DMS79 treated with DMSO at 0.1 percent for 48 hours (cell line): ENCODE measurements at regions not wholly inside any gene's neighbourhood (a gene's known extent, or its start where the extent isn't known, plus 50 kb on each side); places are given as distances from the start of the nearest gene placed in this dataset.

ENCODE experiments used
- DNase-seq: peaks from one replicate; lab custom pipeline; 2025; lab: John Stamatoyannopoulos, UW

DNA sequence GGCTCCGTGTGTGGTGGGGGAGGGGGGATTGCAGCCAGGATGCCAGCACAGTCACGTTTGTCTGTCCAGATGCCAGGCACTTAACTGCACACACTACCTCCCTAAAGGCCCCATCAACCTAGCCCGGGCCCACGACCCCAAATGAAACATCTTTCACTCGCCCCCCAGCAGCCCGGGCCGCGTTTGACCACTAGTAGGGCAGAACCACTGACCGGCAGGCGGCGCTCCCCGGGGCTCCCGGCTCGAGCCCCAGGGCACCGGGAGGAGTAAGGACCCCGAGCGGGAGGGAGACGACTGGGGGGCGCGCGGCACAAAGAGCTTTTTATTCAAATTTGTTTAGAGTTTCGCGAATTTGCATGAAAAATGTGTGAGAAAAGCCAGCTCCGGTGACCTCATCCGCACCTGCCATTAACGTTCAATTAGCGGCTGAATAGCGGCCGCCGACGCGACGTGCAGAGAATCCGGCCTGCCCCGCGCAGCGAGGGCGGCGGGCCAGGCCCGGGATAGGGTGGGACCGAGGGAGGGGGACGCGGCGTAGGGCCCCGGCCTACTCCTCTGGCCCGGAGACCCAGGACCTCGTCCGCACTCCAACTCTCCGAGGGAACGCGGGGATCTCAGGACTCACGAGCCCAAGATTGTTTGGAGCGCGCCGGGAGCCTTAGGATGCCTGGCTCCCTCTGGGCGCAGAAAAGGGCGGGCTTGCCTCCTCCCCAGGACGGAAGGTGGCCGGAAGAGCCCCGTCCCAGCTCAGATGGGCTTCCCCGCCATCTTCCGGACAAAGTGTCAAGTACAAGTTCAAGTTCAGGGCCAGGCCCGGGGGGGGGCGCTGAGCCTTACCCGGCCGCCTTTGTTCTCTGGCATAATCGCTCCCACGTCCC is 64.9 kb upstream of the POLG start:
- DNase-seq: peak; percentile 55

DNA sequence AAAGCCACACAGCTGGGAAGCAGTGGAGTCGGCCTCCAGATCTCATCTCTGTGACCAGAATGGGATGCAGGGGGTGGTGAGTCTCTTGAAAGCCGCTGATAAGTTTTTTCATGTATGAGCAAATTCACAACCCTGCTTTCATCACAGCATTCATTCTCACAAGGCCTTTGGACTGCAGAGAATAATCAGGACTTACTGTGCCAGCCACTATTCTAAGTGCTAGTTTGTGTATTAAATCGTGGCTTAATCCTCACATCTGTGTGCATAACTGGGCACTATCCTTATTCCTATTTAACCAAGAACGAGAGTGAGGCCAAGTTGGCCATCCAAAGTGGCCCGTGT is 64.2 kb upstream of the POLG start:
- DNase-seq: no peak

DNA sequence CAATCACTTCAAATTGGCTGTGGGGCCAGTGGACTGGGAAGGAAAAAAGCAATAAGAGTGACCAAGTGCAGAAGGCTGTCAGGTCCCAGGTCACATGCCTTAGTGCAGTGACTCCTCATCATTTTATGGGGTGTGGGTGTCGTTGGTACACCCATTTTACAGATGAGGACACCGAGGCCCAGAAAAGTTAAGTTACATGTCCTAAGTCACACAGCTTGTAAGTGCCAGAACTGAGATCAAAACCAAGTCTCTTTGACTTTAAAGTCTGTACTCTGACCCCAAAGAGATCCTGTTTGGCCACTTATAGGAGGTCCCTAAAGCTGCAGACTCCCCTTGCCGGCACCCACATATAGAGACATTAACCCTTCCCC is 63.0 kb upstream of the POLG start:
- no peak for DNase-seq

DNA sequence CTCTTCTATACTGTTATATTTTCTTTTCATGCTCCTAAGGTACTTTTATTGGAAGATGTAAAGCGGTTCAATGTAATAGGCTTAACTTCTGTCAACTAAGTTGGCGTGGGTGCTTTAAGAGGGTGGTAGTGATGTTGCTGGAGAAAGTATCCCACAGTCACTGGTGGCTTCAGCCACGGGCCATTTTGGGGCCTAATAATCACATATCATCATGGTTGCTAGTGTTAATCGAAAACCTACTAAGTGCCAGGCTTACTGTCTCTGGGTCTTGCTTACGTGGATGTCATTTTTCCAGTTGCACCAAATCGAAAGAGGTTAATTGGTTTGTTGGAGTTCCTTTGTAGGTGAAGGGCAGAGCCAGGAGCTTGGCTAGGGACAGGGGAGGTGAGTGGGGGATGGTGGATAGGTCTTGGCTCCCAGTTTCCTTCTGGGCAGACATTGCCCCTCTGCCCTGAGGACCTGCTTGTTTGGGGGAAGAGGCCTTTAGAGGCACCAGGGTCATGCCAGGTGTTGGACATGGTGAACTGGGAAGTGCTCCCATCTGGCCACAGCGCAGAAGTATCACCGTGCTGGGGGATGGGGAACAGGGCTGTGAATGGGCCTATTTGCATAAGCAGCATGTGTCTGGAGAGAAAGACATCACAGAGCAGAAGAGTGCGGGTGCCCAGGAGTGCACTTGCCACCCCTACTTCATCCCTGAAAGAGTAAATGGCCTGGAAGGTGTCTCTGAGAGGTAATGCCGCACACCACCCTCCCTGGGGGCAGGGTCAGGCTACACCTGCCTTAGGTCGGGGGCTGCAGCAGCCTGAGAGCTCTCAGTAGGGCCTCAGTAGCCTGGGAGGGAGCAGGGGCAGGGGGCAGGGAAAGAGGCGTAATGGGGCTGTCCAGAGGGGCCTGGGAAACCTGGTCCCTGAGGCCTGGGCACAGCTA is 62.4 kb upstream of the POLG start:
- DNase-seq: no peak

DNA sequence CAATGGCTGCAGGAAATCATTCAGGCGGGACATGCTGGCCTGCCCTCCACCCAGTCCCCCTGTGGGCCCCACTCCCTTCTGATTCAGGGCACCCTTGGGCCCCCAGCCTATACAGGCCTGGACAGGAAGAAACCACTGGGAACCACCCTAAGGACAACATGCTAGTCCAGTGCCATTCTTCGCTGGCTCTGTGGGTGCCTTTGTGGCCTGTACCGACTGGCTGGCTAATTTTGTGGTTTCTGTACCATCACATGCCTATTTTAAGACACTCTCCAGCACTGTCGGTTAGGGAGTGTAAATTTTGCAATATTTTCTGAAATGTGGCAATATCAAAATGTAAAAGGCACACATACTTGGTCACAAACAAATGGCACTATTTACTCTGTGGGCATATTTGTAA is 61.4 kb upstream of the POLG start:
- no peak for DNase-seq

DNA sequence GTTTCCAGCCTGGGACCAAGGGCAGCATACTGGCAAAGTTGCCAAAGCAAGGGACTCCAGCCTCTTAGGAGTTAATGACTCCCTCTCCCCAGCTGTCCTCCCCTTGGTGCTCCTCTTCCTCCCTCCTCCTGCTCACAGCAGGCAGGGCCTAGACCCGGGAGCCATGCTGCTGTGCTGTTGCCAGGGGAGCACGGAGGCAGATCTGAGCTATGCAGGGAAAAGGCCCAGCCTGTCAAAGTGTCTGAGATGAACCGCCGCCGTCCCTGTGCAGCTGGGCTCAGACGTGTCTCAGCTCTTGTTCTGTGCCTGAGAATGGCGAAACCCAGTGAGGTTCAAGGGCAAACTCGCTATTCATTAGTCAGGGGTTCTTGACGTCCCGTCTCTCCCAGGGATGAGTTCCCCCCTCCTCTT is 60.8 kb upstream of the POLG start:
- DNase-seq: no peak

DNA sequence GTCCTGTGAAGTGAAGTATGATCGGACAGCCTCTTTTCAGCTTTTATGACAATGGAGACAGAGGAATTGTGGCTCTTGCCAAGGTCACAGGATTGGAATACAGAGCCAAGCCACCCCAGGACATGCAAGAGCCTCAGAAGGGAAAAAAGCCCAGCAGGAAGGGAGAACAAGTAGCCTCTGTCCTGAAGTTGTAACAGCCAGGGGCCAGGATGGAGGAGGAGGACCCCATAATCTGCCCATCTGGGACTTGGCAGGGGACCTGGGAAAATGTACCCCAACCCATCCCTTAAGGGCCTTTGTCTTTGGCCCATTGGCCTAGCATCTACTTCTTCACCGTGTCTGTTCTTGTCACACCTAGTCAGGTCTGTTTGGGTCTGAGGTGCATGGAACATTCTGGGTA is 60.4 kb upstream of the POLG start:
- DNase-seq: no peak

DNA sequence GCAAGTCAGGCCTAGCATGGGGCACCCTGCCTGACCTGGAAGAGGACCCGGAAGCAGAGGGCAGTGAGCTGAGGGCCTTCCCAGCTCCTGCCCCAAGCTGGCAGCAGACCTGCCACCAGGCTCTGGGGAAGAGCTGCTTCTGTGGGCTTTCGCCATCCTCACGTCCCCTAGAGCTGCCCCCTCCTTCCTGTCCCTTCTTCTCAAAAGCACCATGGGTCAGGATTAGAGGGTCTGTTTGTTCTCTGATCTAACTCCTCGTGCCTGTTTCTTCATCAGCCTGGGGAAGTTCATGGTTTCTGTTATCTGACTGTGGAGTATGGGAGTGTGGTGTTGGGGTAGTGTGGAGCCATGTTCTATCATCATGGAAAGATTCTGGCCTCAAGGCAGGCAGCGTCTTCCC is 58.4 kb upstream of the POLG start:
- no peak for DNase-seq

DNA sequence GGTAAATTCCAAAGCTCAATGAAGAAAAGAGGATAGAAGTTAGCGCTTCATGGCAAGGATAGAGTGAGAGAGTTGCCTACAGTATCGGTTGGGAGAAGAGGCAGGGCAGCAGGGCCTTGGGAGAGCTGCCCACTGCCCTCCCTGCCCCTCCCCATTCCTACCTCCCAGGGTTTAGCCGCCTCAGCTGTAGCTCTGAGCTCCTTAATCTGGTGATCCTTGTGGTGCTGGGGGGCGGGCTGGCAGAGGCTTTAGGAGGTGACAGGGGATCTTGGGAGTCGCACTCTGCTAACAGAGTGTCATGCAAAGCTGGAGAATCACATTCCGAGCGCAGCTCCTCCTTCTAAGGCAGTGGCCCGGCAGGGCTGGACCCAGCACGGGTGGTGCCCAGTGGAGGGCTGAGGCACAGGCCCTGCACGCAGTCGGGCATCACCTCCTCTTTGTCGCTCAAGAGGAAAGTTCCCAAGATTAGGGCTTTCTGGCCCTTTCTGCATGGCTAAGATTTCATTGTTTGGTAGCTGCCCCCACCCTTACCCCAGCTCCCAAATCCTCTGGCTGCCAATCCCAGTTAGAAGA is 57.1 kb upstream of the POLG start:
- no peak for DNase-seq

DNA sequence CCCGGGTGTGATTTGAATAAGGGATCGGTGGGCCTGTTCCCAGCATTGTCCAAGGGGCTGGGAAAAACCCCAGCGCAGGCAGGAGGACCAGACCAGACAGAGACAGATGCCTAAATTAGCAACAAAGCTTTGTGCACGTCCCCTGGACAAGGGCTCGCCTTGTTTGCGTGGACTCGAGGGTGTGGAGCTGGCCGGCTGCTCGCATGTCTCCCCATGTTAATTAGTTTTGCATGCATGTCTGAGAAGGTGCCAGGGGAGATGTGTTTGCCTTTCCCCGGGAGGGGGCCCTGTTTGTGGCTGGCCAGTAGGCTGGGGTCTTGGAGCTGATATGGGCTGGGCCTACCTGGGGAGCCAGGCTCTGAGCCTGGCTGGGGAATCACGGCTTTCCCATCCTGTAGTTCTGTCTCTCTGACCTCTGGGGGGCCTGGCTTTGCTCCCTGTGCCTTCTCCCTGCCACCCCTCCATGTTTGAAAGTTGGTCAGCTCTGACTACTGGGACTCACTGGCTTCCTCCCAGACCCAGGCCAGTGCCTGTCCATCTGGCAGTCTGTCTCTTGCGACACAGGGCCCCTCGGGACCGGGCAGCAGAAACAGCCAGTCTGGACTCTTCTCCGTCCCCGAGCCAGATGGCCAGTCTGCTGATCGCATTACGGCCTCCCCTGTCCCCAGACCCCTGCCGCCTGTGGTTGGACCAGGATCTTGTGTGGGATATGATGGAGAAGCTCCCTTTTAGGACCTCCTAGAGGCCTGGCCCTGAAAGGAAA is 55.4 kb upstream of the POLG start:
- no peak for DNase-seq

DNA sequence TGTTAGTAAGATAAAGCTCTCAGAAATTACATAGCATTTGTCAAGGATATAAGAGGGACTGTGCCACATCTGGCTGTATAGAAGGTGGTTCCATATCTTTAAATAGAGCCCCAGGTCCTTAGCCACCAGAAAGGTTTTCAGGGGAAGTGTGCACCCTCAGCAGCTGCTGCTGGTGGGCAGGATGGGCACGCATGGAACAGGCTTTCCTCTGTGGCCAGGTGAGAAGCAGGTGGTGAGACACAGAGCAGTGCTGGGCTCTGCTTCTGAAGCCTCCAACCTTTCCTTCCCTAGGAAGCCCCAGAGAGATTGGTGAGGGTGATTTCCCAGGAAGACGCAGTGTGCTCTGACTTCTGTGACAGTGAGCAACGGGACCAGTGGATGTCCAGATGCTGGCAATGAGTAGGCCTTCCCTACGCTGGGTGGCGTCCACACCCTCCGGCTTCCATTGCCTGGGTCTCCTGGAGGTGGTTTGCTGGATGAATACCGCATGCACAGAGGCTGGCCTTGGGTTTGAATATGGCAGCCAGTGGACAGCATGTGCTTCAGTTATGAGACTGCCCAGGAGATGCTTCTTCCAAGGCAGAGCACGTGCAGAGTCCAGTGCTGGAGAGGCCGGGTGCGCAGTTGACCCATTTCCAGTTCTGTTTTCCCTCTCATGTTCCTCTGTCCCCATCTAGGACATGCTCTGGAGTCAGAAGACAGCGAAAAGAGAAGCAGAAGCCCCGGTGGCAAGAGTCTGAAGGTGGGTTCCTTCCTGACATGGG is 52.7 kb upstream of the POLG start:
- no peak for DNase-seq

DNA sequence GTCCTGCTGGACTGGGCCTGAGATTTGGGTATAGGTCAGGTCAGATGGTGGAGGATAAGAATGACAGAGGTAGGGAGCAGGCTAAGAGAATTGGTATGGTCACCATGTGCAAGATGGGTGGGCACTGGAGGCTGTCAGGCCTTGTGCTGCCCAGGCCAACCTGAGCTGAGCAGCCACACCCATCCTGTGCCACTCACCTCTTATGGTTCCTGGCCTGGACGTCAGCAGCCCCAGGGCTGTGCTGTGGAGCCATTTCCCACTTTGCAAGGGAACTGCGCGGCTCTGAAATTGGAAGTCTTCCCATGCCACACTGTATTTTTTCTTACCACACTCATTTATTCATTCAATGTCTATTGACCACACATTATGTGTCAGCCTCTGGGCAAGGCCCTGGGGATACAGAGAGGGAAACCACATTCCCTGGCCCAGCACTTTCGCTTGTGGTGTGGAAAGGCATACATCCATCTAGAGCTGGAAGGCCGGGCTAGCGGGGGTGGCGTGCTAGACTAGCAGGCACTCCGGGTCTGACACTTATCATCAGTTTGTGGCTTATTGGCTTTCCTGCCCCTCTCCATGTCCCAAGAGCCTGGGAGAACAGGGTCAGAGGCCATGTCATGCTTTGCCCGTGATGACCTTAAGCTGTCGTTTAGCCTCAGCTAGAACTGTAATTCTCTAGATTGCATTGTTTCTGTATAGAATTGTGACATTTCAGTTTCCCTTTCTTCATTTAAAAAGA is 51.1 kb upstream of the POLG start:
- DNase-seq: no peak
